HUES64 (cell line): ENCODE measurements at regions not wholly inside any gene's neighbourhood (a gene's known extent, or its start where the extent isn't known, plus 50 kb on each side); places are given as distances from the start of the nearest gene placed in this dataset.
A peak's percentile ranks its signal among the peaks of the same experiment; 100 is the strongest.

Experiments
- H3K27ac ChIP-seq: 2 replicates; pipeline ENCODE4 v1.7.0; 2013; ENCODE audit warnings: low read depth, low read length, inconsistent platforms
- H3K27me3 ChIP-seq: 2 replicates; pipeline ENCODE4 v1.6.1; 2013; ENCODE audit warnings: mild to moderate bottlenecking, low read length; ENCODE audit not compliant: insufficient read depth
- H3K36me3 ChIP-seq: 2 replicates; pipeline ENCODE4 v1.6.1; 2013; ENCODE audit warnings: mild to moderate bottlenecking, low read length; ENCODE audit not compliant: insufficient read depth
- H3K4me1 ChIP-seq: 2 replicates; pipeline ENCODE4 v1.6.1; 2013; ENCODE audit warnings: mild to moderate bottlenecking, low read length, moderate library complexity; ENCODE audit not compliant: insufficient read depth
- H3K4me3 ChIP-seq: 2 replicates; pipeline ENCODE4 v1.5.1; 2013; ENCODE audit warnings: mild to moderate bottlenecking, low read length, moderate library complexity
- H3K9ac ChIP-seq: 2 replicates; pipeline ENCODE4 v1.6.1; 2013; ENCODE audit warnings: mild to moderate bottlenecking, low read depth, low read length
- H3K9me3 ChIP-seq: 2 replicates; pipeline ENCODE4 v1.6.1; 2013; ENCODE audit warnings: low read depth, low read length; ENCODE audit not compliant: insufficient read depth
- WGBS: fragments of 150-250, 120-280 bp; methylation state at CpG from one replicate; pipeline ENCODE4 v1.1.7; 2013; ENCODE audit warnings: missing lambda C conversion rate; 5-methylcytosine and 5-hydroxymethylcytosine counted together

DNA sequence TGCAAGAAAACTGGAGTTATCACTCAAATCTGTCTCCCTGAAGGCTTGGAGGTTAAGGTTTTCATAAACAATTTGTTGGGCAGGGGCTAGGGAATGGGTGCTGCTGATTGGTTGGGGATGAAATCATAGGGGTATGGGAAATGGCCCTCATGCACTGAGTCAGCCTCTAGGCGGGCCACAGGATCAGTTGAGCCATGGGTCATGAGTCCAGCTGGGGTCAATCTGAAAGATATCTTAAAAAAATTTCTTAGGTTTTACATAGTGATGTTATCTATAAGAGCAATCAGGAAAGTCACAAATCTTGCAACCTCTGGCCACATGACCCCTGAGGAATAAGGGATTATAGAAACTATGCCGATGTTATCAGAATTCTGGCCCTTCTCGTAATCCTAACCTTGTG, 491.7 kb downstream of the ZIC1 start:
- WGBS: 93% methylated on average over 3 of the region's 3 CpGs
- Histone ChIP-seq H3K4me3 (no peak overlapping the region), H3K9me3 (peaks cover 4% of the 10 kb centered on the region; the same call in 1 of the 2 replicates), H3K36me3 (no peaks in the 10 kb centered on the region), H3K27ac (no peak overlapping the region), H3K4me1 (peaks cover 10% of the 10 kb centered on the region), H3K27me3 (no peaks in the 10 kb centered on the region), H3K9ac (no peak overlapping the region)

DNA sequence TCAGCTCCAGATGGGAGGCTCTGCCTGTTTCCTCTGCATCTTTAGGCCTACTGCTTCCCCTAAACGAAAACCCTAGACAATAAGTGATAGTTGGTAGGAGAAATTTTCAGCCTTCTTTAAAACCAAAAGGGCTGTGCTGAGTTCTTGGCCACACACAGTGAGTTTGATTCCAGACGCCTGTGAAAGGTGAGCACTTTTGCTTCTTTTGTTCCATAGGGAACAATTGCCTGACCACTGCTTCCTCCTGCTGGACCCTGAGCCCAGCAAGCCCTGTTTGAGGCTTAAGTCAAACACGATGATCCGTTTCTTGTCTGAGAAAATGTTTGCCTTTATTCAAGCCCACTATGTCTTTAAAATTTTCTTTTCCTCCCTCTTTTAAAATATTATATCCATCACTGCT, 493.9 kb downstream of the ZIC1 start:
- Histone ChIP-seq H3K4me3 (no peak overlapping the region), H3K4me1 (peaks cover 10% of the 10 kb centered on the region), H3K27ac (peak overlapping the region; percentile 44; the same call in 1 of the 2 replicates), H3K36me3 (no peaks in the 10 kb centered on the region), H3K9ac (no peak overlapping the region), H3K27me3 (no peaks in the 10 kb centered on the region), H3K9me3 (peaks cover 4% of the 10 kb centered on the region; the same call in 1 of the 2 replicates)
- WGBS: 64% methylated on average over 3 of the region's 4 CpGs

DNA sequence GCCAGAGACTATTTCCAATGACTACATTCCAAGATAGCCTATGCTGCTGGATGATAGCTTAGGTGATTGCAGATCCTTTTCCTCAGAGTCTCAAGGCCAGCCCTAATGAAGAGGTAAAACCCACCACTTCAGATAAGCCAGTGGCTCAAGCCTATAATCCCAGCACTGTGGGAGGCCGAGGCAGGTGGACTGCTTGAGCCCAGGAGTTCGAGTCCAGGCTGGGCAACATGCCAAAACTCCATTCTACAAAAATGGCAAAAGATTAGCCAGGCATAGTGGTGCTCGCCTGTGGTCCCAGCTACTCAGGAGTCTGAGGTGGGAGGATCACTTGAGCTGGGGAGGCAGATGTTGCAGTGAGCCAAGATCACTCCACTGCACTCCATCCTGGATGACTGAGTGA, 495.3 kb downstream of the ZIC1 start:
- Histone ChIP-seq H3K9me3 (peaks cover 4% of the 10 kb centered on the region; the same call in 1 of the 2 replicates), H3K4me3 (no peak overlapping the region), H3K9ac (no peak overlapping the region), H3K4me1 (peaks cover 10% of the 10 kb centered on the region), H3K27ac (no peak overlapping the region), H3K36me3 (no peaks in the 10 kb centered on the region), H3K27me3 (no peaks in the 10 kb centered on the region)
- 83% methylated on average over 3 of the region's 3 CpGs for WGBS

DNA sequence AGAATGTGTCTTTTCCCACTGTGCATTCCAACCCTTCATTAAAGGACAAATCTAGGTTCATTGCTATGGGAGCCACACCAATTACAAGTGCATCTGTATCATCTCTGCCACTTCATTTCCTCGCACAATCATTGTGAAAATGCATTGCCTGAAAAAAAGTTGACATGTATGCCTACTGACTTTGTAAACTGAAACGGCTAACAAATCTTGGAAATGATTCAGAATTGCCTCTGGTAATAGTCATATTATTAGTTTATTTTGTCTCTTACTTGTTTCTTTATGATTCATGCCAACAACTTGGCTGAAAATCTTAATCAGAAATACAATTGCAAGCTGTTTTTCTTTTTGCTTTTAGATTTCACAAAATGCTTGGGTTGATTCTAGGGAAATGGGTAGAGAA, 497.1 kb downstream of the ZIC1 start:
- 81% methylated on average over 2 of the region's 2 CpGs for WGBS

DNA sequence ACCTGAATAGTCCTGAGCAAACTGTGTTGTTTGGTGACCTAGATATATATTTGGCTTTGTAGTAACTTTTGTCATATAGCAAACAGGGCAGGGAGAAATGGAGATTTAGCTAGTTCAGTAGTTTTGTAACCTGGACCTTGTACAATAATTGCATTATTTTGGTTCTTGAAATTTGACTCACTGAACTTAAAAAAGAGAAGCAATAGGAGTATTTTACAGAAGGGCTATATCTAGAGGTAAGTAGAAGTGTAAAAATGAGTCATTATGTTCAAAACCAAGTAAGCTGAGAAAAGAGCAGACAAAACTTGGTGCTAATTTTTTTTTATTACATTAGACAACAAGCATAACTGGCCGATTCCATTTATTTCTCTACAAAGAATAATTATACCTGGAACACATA, 505.4 kb downstream of the ZIC1 start:
- Histone ChIP-seq H3K4me3 (no peak overlapping the region), H3K9ac (no peak overlapping the region), H3K9me3 (peaks cover 4% of the 10 kb centered on the region; the same call in 1 of the 2 replicates), H3K36me3 (no peaks in the 10 kb centered on the region), H3K4me1 (no peaks in the 10 kb centered on the region), H3K27ac (no peak overlapping the region), H3K27me3 (no peaks in the 10 kb centered on the region)
- 96% methylated on average over 1 of the region's 1 CpG for whole genome bisulfite sequencing

More for the DNA sequence above, 497.1 kb downstream of the ZIC1 start:
- no peak overlapping the region for H3K27ac ChIP-seq
- H3K9me3 ChIP-seq: peaks cover 3% of the 10 kb centered on the region; the same call in 1 of the 2 replicates
- H3K27me3 ChIP-seq: no peaks in the 10 kb centered on the region
- H3K9ac ChIP-seq: no peak overlapping the region
- no peaks in the 10 kb centered on the region for H3K36me3 ChIP-seq
- H3K4me1 ChIP-seq: peaks cover 10% of the 10 kb centered on the region
- no peak overlapping the region for H3K4me3 ChIP-seq

DNA sequence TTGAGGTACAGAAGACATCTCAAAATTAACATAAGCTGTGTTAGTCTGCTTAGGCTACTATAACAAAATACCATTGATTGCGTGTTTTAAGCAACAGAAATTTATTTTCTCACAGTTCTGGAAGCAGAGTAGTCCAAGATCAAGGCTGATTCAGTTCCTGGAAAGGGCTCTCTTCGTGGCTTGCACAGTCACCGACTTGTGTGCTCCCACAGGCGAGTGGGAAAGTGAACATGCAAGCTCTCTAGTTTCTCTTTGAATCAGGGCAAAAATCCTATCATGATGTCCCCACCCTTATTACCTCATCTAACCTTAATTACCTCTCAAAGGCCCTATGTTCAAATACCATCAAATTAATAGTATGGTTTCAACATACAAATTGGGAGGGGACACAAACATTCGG, 505.9 kb downstream of the ZIC1 start:
- H3K9ac ChIP-seq: no peak overlapping the region
- H3K27ac ChIP-seq: no peak overlapping the region
- H3K9me3 ChIP-seq: peaks cover 4% of the 10 kb centered on the region; the same call in 1 of the 2 replicates
- WGBS: 92% methylated on average over 5 of the region's 5 CpGs
- no peak overlapping the region for H3K4me3 ChIP-seq
- H3K27me3 ChIP-seq: no peaks in the 10 kb centered on the region
- H3K4me1 ChIP-seq: no peaks in the 10 kb centered on the region
- no peaks in the 10 kb centered on the region for H3K36me3 ChIP-seq

DNA sequence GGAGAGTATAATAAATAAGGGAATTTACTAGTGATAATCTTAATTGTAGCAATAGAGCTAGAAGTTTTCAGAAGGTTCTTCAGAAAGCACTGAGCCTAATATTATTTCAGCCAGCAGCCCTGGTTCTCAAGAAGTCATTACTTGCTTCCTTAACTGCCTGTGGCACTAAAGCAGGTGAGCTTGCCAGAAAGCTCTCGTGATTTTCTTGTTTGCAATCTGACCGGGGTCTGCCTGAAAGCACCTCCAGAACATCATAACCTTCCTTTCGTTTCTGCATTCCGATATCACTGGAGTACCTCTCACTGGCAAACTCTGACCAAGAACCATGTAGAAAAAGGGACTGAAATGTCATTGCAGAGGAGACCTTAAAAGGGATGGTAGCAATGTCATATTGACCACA, 510.3 kb downstream of the ZIC1 start:
- no peak overlapping the region for H3K9ac ChIP-seq
- 99% methylated on average over 4 of the region's 4 CpGs for WGBS
- no peaks in the 10 kb centered on the region for H3K9me3 ChIP-seq
- H3K27me3 ChIP-seq: no peaks in the 10 kb centered on the region
- H3K4me1 ChIP-seq: no peaks in the 10 kb centered on the region
- no peak overlapping the region for H3K4me3 ChIP-seq
- H3K27ac ChIP-seq: no peak overlapping the region
- no peaks in the 10 kb centered on the region for H3K36me3 ChIP-seq

DNA sequence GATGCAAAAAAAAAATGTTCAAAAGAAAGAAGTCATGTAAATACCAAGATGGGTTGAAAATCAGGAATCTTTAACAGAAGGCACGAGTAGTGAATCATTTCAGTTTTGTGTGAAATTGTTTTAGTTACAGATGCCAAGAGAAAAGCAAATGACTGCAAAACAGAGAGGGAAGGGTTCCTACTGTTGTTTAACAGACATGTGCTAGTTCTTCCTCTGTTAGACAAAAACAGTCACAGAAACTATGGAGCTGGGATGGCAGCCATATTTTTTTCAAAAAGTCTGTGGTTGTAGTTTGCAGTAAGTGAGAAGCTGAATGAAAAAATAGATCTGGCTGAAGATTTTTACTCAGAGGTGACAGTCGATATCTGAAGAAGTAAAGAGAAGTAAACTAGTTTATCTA, 511.9 kb downstream of the ZIC1 start:
- Histone ChIP-seq H3K27me3 (no peaks in the 10 kb centered on the region), H3K36me3 (no peaks in the 10 kb centered on the region), H3K9me3 (no peaks in the 10 kb centered on the region), H3K4me1 (no peaks in the 10 kb centered on the region), H3K9ac (no peak overlapping the region), H3K27ac (no peak overlapping the region), H3K4me3 (no peak overlapping the region)
- 86% methylated on average over 2 of the region's 2 CpGs for WGBS

DNA sequence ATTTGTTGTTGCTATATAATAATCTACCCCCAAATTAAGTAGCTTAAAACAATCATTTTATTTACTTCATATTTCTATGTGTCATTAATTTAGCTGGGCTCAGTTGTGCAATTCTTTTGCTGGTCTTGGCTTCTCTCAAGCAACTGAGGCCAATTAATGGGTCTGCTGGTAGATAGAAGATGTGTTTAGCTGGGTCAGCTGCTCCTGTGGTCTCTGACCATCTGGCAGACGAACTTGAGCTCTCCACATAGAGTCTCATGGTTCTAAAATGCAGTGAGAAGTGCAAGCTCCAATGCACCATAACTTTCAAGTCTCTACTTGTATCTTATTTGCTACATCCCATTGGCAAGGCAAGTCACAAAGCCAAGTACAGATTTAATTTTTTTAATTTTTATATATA, 515.6 kb downstream of the ZIC1 start:
- H3K4me1 ChIP-seq: peaks cover 2% of the 10 kb centered on the region; the same call in 1 of the 2 replicates
- H3K9ac ChIP-seq: no peak overlapping the region
- H3K27me3 ChIP-seq: no peaks in the 10 kb centered on the region
- H3K36me3 ChIP-seq: no peaks in the 10 kb centered on the region
- no peak overlapping the region for H3K27ac ChIP-seq
- H3K9me3 ChIP-seq: no peaks in the 10 kb centered on the region
- no peak overlapping the region for H3K4me3 ChIP-seq
- 91% methylated on average over 1 of the region's 1 CpG for WGBS

DNA sequence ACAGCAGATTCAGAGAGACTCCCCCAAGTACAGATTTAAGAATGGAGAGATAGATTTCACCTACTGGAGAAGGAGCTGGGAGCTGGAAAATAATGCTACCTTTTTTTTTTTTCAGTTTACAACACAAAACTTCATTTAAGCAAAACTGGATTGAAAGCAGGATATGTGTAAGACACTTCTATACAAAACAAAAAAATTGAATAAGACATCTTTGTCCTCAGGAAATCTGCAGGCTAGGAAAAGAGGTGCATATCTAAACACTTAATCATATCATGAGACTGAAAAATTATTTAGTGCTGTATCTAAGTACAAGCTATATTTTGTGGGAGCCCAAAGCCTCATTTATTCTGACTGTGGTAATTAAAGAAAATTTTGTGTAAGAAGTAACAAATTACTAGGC, 516.1 kb downstream of the ZIC1 start:
- Histone ChIP-seq H3K27ac (no peak overlapping the region), H3K4me1 (peaks cover 8% of the 10 kb centered on the region; the same call in 1 of the 2 replicates), H3K9me3 (no peaks in the 10 kb centered on the region), H3K36me3 (no peaks in the 10 kb centered on the region), H3K4me3 (no peak overlapping the region), H3K27me3 (no peaks in the 10 kb centered on the region), H3K9ac (no peak overlapping the region)

DNA sequence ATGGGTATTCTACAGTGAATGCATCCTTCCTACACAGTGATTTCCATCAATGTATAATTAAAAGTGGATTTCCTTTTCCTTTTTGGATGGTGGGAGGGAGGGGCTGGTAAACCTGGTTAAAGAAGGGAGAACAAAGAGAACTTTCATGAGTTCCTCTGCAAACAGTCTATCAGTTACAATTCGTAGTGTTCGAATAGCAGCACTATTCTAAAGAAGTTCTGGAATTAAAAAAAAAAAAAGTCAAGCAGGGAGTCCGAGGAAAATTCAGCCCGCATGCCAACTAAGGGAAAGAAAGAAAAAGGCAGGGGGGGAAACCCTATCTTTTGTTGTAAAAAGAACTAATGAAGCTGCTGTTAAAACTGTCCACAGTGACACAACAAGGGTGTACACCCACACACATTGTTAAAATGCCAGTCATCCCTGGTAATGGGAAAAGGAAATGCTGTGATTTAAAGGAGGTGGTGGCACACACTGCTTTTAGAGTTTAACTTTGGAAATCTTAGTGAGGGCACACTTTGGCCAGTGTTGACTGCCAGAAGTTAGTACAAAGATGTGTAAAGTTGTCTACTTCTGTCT, 521.2 kb downstream of the ZIC1 start:
- peak overlapping the region; percentile 25; the same call in 1 of the 2 replicates for H3K9ac ChIP-seq
- H3K27ac ChIP-seq: no peak overlapping the region

More for the DNA sequence above, 521.2 kb downstream of the ZIC1 start:
- Histone ChIP-seq H3K36me3 (no peaks in the 10 kb centered on the region), H3K27me3 (no peaks in the 10 kb centered on the region), H3K4me3 (no peak overlapping the region), H3K4me1 (peaks cover 55% of the 10 kb centered on the region), H3K9me3 (no peaks in the 10 kb centered on the region)
- WGBS: 74% methylated on average over 4 of the region's 4 CpGs
